ENCODE measurements at regions not wholly inside any gene's neighbourhood (a gene's known extent, or its start where the extent isn't known, plus 50 kb on each side); places are given as distances from the start of the nearest gene placed in this dataset.

DNA sequence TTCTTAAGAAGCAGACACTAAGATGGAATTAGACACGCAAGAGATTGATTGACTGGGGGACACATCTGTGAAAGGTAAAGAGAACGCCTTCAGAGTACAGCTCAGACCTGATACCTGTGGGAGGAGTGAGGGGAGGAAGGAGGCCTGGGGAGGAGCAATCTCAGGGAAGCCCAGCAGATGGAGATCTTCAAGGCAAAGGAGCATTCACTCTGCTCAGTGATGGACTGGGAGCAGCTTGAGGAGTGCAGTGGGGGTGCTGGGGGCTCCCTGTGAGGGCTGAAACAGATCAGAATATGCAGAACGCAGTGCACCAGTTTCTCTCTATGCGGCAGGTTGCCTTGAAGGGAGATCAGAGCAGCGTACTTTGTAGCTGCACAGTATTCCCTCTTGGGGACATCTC, 103.7 kb upstream of the ATP8B1 start:
- no peak for DNase-seq (ENCODE audit: low read depth)

GRCh38 chr18:57904535-57904934, 101.4 kb upstream of the ATP8B1 start:
- H3K27me3 ChIP-seq (ENCODE audit: control insufficient read depth, insufficient read depth, low read length) = no peaks in the 10 kb centered on the region
- no peak overlapping the region for H3K4me3 ChIP-seq (ENCODE audit: low read depth, low read length)
- no peak for TF ChIP-seq CTCF (IDR thresholded peaks at IDR 0.05; ENCODE audit: insufficient read depth, low read length, poor library complexity, severe bottlenecking)
- no peaks in the 10 kb centered on the region for H3K36me3 ChIP-seq (ENCODE audit: control insufficient read depth, insufficient read depth, low read length)
- no peak for DNase-seq (ENCODE audit: low read depth)

More for the DNA sequence above, 103.7 kb upstream of the ATP8B1 start:
- Histone ChIP-seq H3K27me3 (ENCODE audit: control insufficient read depth, insufficient read depth, low read length) (no peaks in the 10 kb centered on the region), H3K4me3 (ENCODE audit: low read depth, low read length) (no peak overlapping the region), H3K36me3 (ENCODE audit: control insufficient read depth, insufficient read depth, low read length) (no peaks in the 10 kb centered on the region)
- TF ChIP-seq CTCF (IDR thresholded peaks at IDR 0.05; ENCODE audit: insufficient read depth, low read length, poor library complexity, severe bottlenecking) = peak; percentile 11

DNA sequence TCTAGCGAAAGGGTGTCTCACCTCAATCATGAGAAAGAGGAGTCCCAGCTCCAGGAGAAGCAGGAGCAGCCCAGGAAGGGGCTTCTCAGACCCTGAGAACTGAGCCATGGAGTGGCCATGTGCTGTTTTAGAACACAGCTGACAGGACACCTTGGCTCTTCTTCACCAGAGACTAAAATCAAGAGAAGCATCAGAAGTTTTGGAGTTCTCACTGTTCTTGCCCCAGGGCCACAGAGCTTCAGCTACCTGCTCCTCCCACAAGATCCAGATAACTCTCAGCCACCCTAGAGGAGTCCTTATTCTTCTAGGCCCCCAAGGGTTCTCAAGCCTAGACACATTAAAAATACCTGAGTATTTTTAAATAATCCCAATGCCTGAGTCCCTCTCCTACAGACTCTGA, 99.6 kb upstream of the ATP8B1 start:
- Histone ChIP-seq H3K27me3 (ENCODE audit: control insufficient read depth, insufficient read depth, low read length) (no peaks in the 10 kb centered on the region), H3K4me3 (ENCODE audit: low read depth, low read length) (no peak overlapping the region), H3K36me3 (ENCODE audit: control insufficient read depth, insufficient read depth, low read length) (no peaks in the 10 kb centered on the region)
- no peak for TF ChIP-seq CTCF (IDR thresholded peaks at IDR 0.05; ENCODE audit: insufficient read depth, low read length, poor library complexity, severe bottlenecking)
- DNase-seq (ENCODE audit: low read depth) = no peak

DNA sequence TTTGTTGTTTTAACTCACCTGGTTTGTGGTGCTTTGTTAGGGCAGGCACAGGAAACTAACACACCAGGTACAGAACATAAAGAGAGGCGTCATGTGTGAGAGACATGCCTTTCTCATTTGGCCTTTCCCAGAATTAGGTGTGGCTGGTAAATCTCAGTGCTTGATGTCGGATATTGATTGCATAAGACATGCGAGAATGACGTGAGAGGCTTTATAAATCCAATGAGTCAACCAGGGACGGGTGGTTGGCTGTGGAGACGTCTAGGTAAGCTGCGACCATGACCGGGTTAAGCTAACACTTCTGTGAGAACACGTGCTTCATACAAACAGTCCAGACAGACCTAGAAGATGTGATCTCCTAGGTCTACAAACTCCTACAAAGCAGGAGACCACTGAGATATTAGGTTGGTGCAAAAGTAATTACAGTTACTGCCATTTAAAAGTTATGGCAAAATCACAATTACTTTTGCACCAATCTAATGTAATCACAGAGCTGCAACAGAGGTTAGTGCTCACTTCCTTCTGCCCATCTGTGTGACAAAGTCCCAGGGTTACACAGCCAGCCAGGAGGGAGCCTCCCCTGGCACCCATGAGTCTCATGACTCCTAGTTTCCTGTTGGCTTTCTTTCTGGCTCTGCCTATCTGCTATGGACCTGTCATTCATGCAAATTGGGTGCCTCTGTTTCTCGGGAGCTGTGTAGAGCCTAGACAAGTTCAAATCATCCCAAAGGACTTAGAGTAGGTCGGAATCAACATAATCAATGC, 98.9 kb upstream of the ATP8B1 start:
- Histone ChIP-seq H3K36me3 (ENCODE audit: control insufficient read depth, insufficient read depth, low read length) (no peaks in the 10 kb centered on the region), H3K27me3 (ENCODE audit: control insufficient read depth, insufficient read depth, low read length) (no peaks in the 10 kb centered on the region), H3K4me3 (ENCODE audit: low read depth, low read length) (no peak overlapping the region)
- TF ChIP-seq CTCF (IDR thresholded peaks at IDR 0.05; ENCODE audit: insufficient read depth, low read length, poor library complexity, severe bottlenecking) = no peak
- no peak for DNase-seq (ENCODE audit: low read depth)

- Histone ChIP-seq H3K4me3 (ENCODE audit: low read depth, low read length) (no peak overlapping the region), H3K27me3 (ENCODE audit: control insufficient read depth, insufficient read depth, low read length) (no peaks in the 10 kb centered on the region), H3K36me3 (ENCODE audit: control insufficient read depth, insufficient read depth, low read length) (no peaks in the 10 kb centered on the region)
- no peak for DNase-seq (ENCODE audit: low read depth)
- no peak for TF ChIP-seq CTCF (IDR thresholded peaks at IDR 0.05; ENCODE audit: insufficient read depth, low read length, poor library complexity, severe bottlenecking)
These were observed 97.9 kb upstream of the ATP8B1 start for GRCh38 chr18:57900906-57901435.

All from kidney epithelial cell (primary cell).